Ishikawa (cell line): ENCODE measurements at regions not wholly inside any gene's neighbourhood (a gene's known extent, or its start where the extent isn't known, plus 50 kb on each side); places are given as distances from the start of the nearest gene placed in this dataset.

Experiments used
- CREB1 ChIP-seq: IDR thresholded peaks from 2 replicates; pipeline ENCODE4 v1.6.1; 2012; ENCODE audit warnings: low read depth
- EGR1 ChIP-seq: IDR thresholded peaks from 2 replicates; pipeline ENCODE4 v1.6.1; 2012
- YY1 ChIP-seq: IDR thresholded peaks from 2 replicates; pipeline ENCODE4 v1.6.1; 2012; ENCODE audit warnings: low read depth

GRCh38 chr20:20781029-20781428 is 68.6 kb upstream of the RALGAPA2 start:
- no peak for TF ChIP-seq CREB1
- no peak for TF ChIP-seq EGR1
- TF ChIP-seq YY1, result no peak
